ENCODE measurements at regions not wholly inside any gene's neighbourhood (a gene's known extent, or its start where the extent isn't known, plus 50 kb on each side); places are given as distances from the start of the nearest gene placed in this dataset.

GRCh38 chr3:147775411-147775810, 366.2 kb downstream of the ZIC1 start:
- Mint-ChIP-seq H3K9me3 (no peaks in the 10 kb centered on the region), H3K4me1 (no peaks in the 10 kb centered on the region), H3K27ac (ENCODE audit: unreplicated experiment) (no peak overlapping the region), H3K27me3 (ENCODE audit: low read depth) (no peaks in the 10 kb centered on the region), H3K4me3 (no peak overlapping the region), H3K36me3 (ENCODE audit: low read depth) (no peaks in the 10 kb centered on the region)
- no peak for TF ChIP-seq CTCF (conservative IDR thresholded peaks at IDR 0.05)
- DNase-seq (ENCODE audit: low read depth, low spot score), result no peak

GRCh38 chr3:147775816-147776530, 366.8 kb downstream of the ZIC1 start:
- DNase-seq (ENCODE audit: low read depth, low spot score), result no peak
- Mint-ChIP-seq H3K36me3 (ENCODE audit: low read depth) (no peaks in the 10 kb centered on the region), H3K4me1 (no peaks in the 10 kb centered on the region)

GRCh38 chr3:147793841-147794240, 384.7 kb downstream of the ZIC1 start:
- no peak for TF ChIP-seq CTCF (conservative IDR thresholded peaks at IDR 0.05)
- Mint-ChIP-seq H3K36me3 (ENCODE audit: low read depth) (no peaks in the 10 kb centered on the region), H3K9me3 (peaks cover 3% of the 10 kb centered on the region), H3K27me3 (ENCODE audit: low read depth) (no peaks in the 10 kb centered on the region), H3K4me1 (peaks cover 4% of the 10 kb centered on the region), H3K27ac (ENCODE audit: unreplicated experiment) (no peak overlapping the region), H3K4me3 (no peak overlapping the region)
- DNase-seq (ENCODE audit: low read depth, low spot score), result no peak

More at GRCh38 chr3:147775816-147776530, 366.8 kb downstream of the ZIC1 start:
- H3K4me3 Mint-ChIP-seq, result no peak overlapping the region
- no peaks in the 10 kb centered on the region for H3K9me3 Mint-ChIP-seq
- no peaks in the 10 kb centered on the region for H3K27me3 Mint-ChIP-seq (ENCODE audit: low read depth)
- H3K27ac Mint-ChIP-seq (ENCODE audit: unreplicated experiment), result no peak overlapping the region
- TF ChIP-seq CTCF (conservative IDR thresholded peaks at IDR 0.05), result no peak

- Mint-ChIP-seq H3K4me1 (peaks cover 4% of the 10 kb centered on the region), H3K27ac (ENCODE audit: unreplicated experiment) (peak overlapping the region; percentile 16)
Observed at GRCh38 chr3:147794596-147794995, 385.4 kb downstream of the ZIC1 start.

GRCh38 chr3:147795418-147795817, 386.3 kb downstream of the ZIC1 start:
- no peak overlapping the region for H3K27ac Mint-ChIP-seq (ENCODE audit: unreplicated experiment)
- H3K27me3 Mint-ChIP-seq (ENCODE audit: low read depth), result no peaks in the 10 kb centered on the region
- no peak for DNase-seq (ENCODE audit: low read depth, low spot score)
- no peaks in the 10 kb centered on the region for H3K36me3 Mint-ChIP-seq (ENCODE audit: low read depth)
- TF ChIP-seq CTCF (conservative IDR thresholded peaks at IDR 0.05), result no peak
- H3K4me3 Mint-ChIP-seq, result no peak overlapping the region
- peaks cover 4% of the 10 kb centered on the region for H3K4me1 Mint-ChIP-seq
- H3K9me3 Mint-ChIP-seq, result peaks cover 3% of the 10 kb centered on the region

More at GRCh38 chr3:147794596-147794995, 385.4 kb downstream of the ZIC1 start:
- Mint-ChIP-seq H3K9me3 (peaks cover 3% of the 10 kb centered on the region), H3K4me3 (no peak overlapping the region), H3K27me3 (ENCODE audit: low read depth) (no peaks in the 10 kb centered on the region), H3K36me3 (ENCODE audit: low read depth) (no peaks in the 10 kb centered on the region)
- TF ChIP-seq CTCF (conservative IDR thresholded peaks at IDR 0.05), result no peak
- no peak for DNase-seq (ENCODE audit: low read depth, low spot score)

Measured in neural crest cell (in vitro differentiated cells).